HL-60 (cell line): ENCODE measurements at regions not wholly inside any gene's neighbourhood (a gene's known extent, or its start where the extent isn't known, plus 50 kb on each side); places are given as distances from the start of the nearest gene placed in this dataset.

ENCODE experiments used
- DNase-seq, 2 experiments: peaks; one replicate each; pipeline ENCODE4 v3.0.0-alpha.2; 2010 to 2020; ENCODE audit warnings: low read depth in 1 of 2, low spot score in 1 of 2
- H3K27ac ChIP-seq: fragments of 250-450 bp; sonication (Bioruptor Pico); replicated peaks from 2 replicates; pipeline ENCODE4 v1.5.1; 2020; ENCODE audit warnings: mild to moderate bottlenecking, moderate library complexity
- H3K27me3 ChIP-seq: fragments of 250-450 bp; sonication (Bioruptor Pico); 2 replicates; pipeline ENCODE4 v1.5.1; 2021; ENCODE audit warnings: mild to moderate bottlenecking, moderate library complexity; ENCODE audit not compliant: insufficient read depth, poor library complexity, severe bottlenecking
- H3K4me3 ChIP-seq: replicated peaks from 2 replicates; pipeline ENCODE4 v1.5.1; 2011; ENCODE audit warnings: mild to moderate bottlenecking, control low read depth, low read length; ENCODE audit not compliant: insufficient read depth
- GABPA ChIP-seq: IDR thresholded peaks from 2 replicates; pipeline ENCODE4 v1.6.1; 2012; ENCODE audit warnings: low read depth
- POLR2AphosphoS5 ChIP-seq: IDR thresholded peaks from 2 replicates; pipeline ENCODE4 v1.6.1; 2012; ENCODE audit warnings: low read depth
- REST ChIP-seq: IDR thresholded peaks from 2 replicates; pipeline ENCODE4 v1.6.1; 2012; ENCODE audit warnings: low read depth; ENCODE audit not compliant: insufficient replicate concordance
- SPI1 ChIP-seq: IDR thresholded peaks from 2 replicates; pipeline ENCODE4 v1.6.1; 2012; ENCODE audit warnings: low read depth, mild to moderate bottlenecking, borderline replicate concordance
- TF ChIP-seq, protein P1 (sequence below): IDR thresholded peaks from one replicate; pipeline ENCODE4 v1.5.1; 2011; ENCODE audit warnings: low read length, control low read depth, inconsistent platforms; ENCODE audit not compliant: insufficient read depth

DNA sequence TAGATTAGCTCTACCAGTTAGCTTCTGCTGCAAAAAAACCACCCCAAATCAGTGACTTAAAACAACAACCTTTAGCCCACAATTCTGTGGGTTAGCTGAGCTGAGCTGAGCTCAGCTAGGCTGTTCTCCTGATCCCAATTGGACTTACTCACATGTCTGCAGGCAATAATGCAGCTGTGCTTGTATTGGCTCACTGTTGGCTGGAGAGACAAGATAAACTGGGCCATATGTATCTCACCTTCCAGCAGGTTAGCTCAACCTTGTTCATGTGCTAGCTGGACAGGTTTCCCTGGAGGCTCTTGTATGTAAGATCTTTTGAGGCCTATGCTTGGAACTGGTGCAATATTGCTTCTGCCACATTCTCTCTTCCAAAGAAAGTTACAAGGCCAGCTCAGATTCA is 261.5 kb upstream of the ADGRL3 start:
- no peaks in the 10 kb centered on the region for H3K27me3 ChIP-seq
- DNase-seq, result no peak
- TF ChIP-seq, protein P1, sequence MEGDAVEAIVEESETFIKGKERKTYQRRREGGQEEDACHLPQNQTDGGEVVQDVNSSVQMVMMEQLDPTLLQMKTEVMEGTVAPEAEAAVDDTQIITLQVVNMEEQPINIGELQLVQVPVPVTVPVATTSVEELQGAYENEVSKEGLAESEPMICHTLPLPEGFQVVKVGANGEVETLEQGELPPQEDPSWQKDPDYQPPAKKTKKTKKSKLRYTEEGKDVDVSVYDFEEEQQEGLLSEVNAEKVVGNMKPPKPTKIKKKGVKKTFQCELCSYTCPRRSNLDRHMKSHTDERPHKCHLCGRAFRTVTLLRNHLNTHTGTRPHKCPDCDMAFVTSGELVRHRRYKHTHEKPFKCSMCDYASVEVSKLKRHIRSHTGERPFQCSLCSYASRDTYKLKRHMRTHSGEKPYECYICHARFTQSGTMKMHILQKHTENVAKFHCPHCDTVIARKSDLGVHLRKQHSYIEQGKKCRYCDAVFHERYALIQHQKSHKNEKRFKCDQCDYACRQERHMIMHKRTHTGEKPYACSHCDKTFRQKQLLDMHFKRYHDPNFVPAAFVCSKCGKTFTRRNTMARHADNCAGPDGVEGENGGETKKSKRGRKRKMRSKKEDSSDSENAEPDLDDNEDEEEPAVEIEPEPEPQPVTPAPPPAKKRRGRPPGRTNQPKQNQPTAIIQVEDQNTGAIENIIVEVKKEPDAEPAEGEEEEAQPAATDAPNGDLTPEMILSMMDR, result no peak
- TF ChIP-seq REST (no peak), SPI1 (no peak), POLR2AphosphoS5 (no peak), GABPA (no peak)
- H3K27ac ChIP-seq, result no peak overlapping the region
- no peak overlapping the region for H3K4me3 ChIP-seq

DNA sequence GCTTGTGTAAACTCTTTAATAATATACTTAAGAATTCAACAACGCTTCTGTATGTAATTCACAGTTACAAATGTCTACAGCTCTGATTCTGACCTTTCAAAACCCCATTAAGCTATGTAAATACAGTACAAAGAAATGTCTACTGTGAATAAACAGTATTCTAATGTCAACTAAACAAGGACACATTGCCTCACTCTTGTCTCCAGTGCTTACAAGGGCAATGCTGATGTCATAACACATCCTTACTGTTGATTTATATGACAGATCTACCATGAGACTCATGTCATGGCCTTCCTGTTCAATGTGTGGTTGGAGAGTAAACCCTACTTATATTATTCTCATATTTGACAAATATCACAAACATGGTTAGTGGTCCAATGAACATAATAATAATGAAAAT is 256.1 kb upstream of the ADGRL3 start:
- Histone ChIP-seq H3K27me3 (no peaks in the 10 kb centered on the region), H3K27ac (no peak overlapping the region), H3K4me3 (no peak overlapping the region)
- DNase-seq, result no peak
- no peak for TF ChIP-seq POLR2AphosphoS5

- H3K4me3 ChIP-seq, result no peak overlapping the region
- H3K27ac ChIP-seq, result no peak overlapping the region
These were observed 254.5 kb upstream of the ADGRL3 start for GRCh38 chr4:60945641-60946040.

More at GRCh38 chr4:60945641-60946040, 254.5 kb upstream of the ADGRL3 start:
- DNase-seq, result no peak
- no peaks in the 10 kb centered on the region for H3K27me3 ChIP-seq
- TF ChIP-seq POLR2AphosphoS5, result no peak
- TF ChIP-seq, protein P1, result no peak
- TF ChIP-seq REST, result no peak
- TF ChIP-seq SPI1, result no peak
- TF ChIP-seq GABPA, result no peak
